Kidney (tissue), 13 donors: ENCODE measurements at regions not wholly inside any gene's neighbourhood (a gene's known extent, or its start where the extent isn't known, plus 50 kb on each side); places are given as distances from the start of the nearest gene placed in this dataset.

Experiments
- DNase-seq, 5 donors: peaks; one replicate each; pipeline ENCODE4 v3.0.0-alpha.2; 2013 to 2020
- FAIRE-seq: peaks from 2 replicates; lab custom pipeline; 2012; peaks lifted over from hg19 to GRCh38; lab: Jason Lieb, UNC
- H3K27ac ChIP-seq, 2 donors: one replicate each; pipeline ENCODE4 v1.7.0; 2013; ENCODE audit warnings: low read depth in 2 of 2, low read length in 2 of 2, inconsistent platforms in 1 of 2
- H3K27me3 ChIP-seq: one replicate; pipeline ENCODE4 v1.7.1; 2013; ENCODE audit warnings: low read length, inconsistent platforms; ENCODE audit not compliant: control insufficient read depth, insufficient read depth
- H3K36me3 ChIP-seq, 3 donors: one replicate each; pipeline versions ENCODE4 v1.7.0 to v1.7.1; 2013; ENCODE audit warnings: low read length in 3 of 3, control low read depth in 1 of 3, inconsistent platforms in 1 of 3; ENCODE audit not compliant: insufficient read depth in 3 of 3, control insufficient read depth in 2 of 3
- H3K4me1 ChIP-seq, 3 donors: one replicate each; pipeline versions ENCODE4 v1.7.0 to v1.7.1; 2013; ENCODE audit warnings: low read length in 3 of 3, inconsistent platforms in 1 of 3, low read depth in 1 of 3; ENCODE audit not compliant: control insufficient read depth in 2 of 3, insufficient read depth in 2 of 3
- H3K4me3 ChIP-seq, 3 donors: one replicate each; pipeline versions ENCODE4 v1.7.0 to v1.8.1; 2013; ENCODE audit warnings: low read length in 3 of 3, control low read depth in 1 of 3, inconsistent platforms in 1 of 3
- H3K9ac ChIP-seq, 3 donors: one replicate each; pipeline versions ENCODE4 v1.7.0 to v1.7.1; 2013; ENCODE audit warnings: low read length in 3 of 3, control low read depth in 1 of 3, inconsistent platforms in 1 of 3
- H3K9me3 ChIP-seq, 3 donors: one replicate each; pipeline versions ENCODE4 v1.7.0 to v1.7.1; 2013; ENCODE audit warnings: low read length in 3 of 3, control low read depth in 1 of 3, inconsistent platforms in 1 of 3; ENCODE audit not compliant: control insufficient read depth in 2 of 3, insufficient read depth in 1 of 3
- CTCF ChIP-seq: IDR thresholded peaks from 3 replicates; pipeline ENCODE4 v1.5.1; 2012; ENCODE audit warnings: mild to moderate bottlenecking, moderate library complexity, borderline replicate concordance; ENCODE audit not compliant: insufficient read depth; ENCODE audit errors: extremely low read depth
- intact Hi-C: fragments of 100-400 bp; cut with DNase I; formaldehyde crosslinking; loops from one replicate; pipeline ENCODE4 v1.11.1; 2022
- donor health status: control.
- donor health status: control.
- donor health status: control.
- donor health status: control.
- donor health status: control.
- donor health status: DM: yes; HTN: yes; CAD: no.
- donor health status: Normal renal cell carcinoma (clear cell type).

GRCh38 chr2:7703543-7704144, 786.4 kb downstream of the RNF144A start:
- no peak for FAIRE-seq
- no peaks in the 10 kb centered on the region for H3K36me3 ChIP-seq
- H3K27ac ChIP-seq: no peak overlapping the region
- no peak for TF ChIP-seq CTCF
- peaks cover 0 to 6% (median 0%) of the 10 kb centered on the region in 3 donors for H3K9me3 ChIP-seq
- H3K27me3 ChIP-seq: no peaks in the 10 kb centered on the region
- intact Hi-C loops: no loop called here
- H3K9ac ChIP-seq: no peak overlapping the region
- no peak overlapping the region for H3K4me3 ChIP-seq
- no peaks in the 10 kb centered on the region for H3K4me1 ChIP-seq
- peak in 1 of 5 donors; percentile 20 for DNase-seq

GRCh38 chr2:7704296-7704865, 787.2 kb downstream of the RNF144A start:
- DNase-seq (no peak), FAIRE-seq (no peak)
- Histone ChIP-seq H3K4me3 (no peak overlapping the region), H3K9me3 (peaks cover 0 to 6% (median 0%) of the 10 kb centered on the region in 3 donors), H3K36me3 (no peaks in the 10 kb centered on the region), H3K27ac (no peak overlapping the region), H3K27me3 (no peaks in the 10 kb centered on the region), H3K4me1 (no peaks in the 10 kb centered on the region), H3K9ac (no peak overlapping the region)
- TF ChIP-seq CTCF: no peak
- intact Hi-C loops: no loop called here

GRCh38 chr2:7706791-7707190, 789.6 kb downstream of the RNF144A start:
- Histone ChIP-seq H3K9ac (no peak overlapping the region), H3K27ac (no peak overlapping the region), H3K4me3 (no peak overlapping the region), H3K9me3 (no peaks in the 10 kb centered on the region), H3K36me3 (no peaks in the 10 kb centered on the region), H3K4me1 (no peaks in the 10 kb centered on the region), H3K27me3 (no peaks in the 10 kb centered on the region)
- DNase-seq: no peak
- intact Hi-C loops: no loop called here
- TF ChIP-seq CTCF: no peak
- no peak for FAIRE-seq

- H3K36me3 ChIP-seq: no peaks in the 10 kb centered on the region
- intact Hi-C loops: no loop called here
Observed at GRCh38 chr2:7707723-7708122, 790.5 kb downstream of the RNF144A start.

More at GRCh38 chr2:7707723-7708122, 790.5 kb downstream of the RNF144A start:
- DNase-seq (no peak), FAIRE-seq (no peak)
- H3K27me3 ChIP-seq: no peaks in the 10 kb centered on the region
- H3K27ac ChIP-seq: no peak overlapping the region
- no peak overlapping the region for H3K4me3 ChIP-seq
- no peak overlapping the region for H3K9ac ChIP-seq
- no peaks in the 10 kb centered on the region for H3K9me3 ChIP-seq
- H3K4me1 ChIP-seq: no peaks in the 10 kb centered on the region
- TF ChIP-seq CTCF: no peak
